Sigmoid colon (tissue), 6 donors: ENCODE measurements at regions not wholly inside any gene's neighbourhood (a gene's known extent, or its start where the extent isn't known, plus 50 kb on each side); places are given as distances from the start of the nearest gene placed in this dataset.
A peak's percentile ranks its signal among the peaks of the same experiment; 100 is the strongest.

Source experiments
- DNase-seq: peaks from one replicate; pipeline ENCODE4 v3.0.0-alpha.2; 2019
- H3K27ac ChIP-seq, 4 donors: fragments of 200-600 bp; sonication (generic); one replicate each; pipeline ENCODE4 v1.5.1; 2016 to 2019; ENCODE audit warnings: mild to moderate bottlenecking in 1 of 4
- H3K27me3 ChIP-seq, 3 donors: fragments of 200-600 bp; sonication (generic); one replicate each; pipeline ENCODE4 v1.5.1; 2019; ENCODE audit warnings: mild to moderate bottlenecking in 1 of 3
- H3K36me3 ChIP-seq, 4 donors: fragments of 200-600 bp; sonication (generic); one replicate each; pipeline ENCODE4 v1.5.1; 2016 to 2019
- H3K4me1 ChIP-seq, 4 donors: fragments of 200-600 bp; sonication (generic); one replicate each; pipeline ENCODE4 v1.5.1; 2017 to 2019
- H3K4me3 ChIP-seq, 4 donors: fragments of 200-600 bp; sonication (generic); one replicate each; pipeline ENCODE4 v1.5.1; 2017 to 2019; ENCODE audit warnings: mild to moderate bottlenecking in 2 of 4, moderate library complexity in 1 of 4
- H3K9me3 ChIP-seq, 4 donors: fragments of 200-600 bp in 3 of 4; sonication (generic) in 3 of 4; one replicate each; pipeline versions ENCODE4 v1.5.1 to v1.6.1; 2013 to 2019
- EP300 ChIP-seq, 4 donors: sonication (generic); formaldehyde crosslinking; IDR thresholded peaks; one replicate each; pipeline ENCODE4 v1.6.1; 2017; ENCODE audit warnings: antibody characterized with exemption in 4 of 4
- POLR2A ChIP-seq, 2 donors: fragments of 450-650 bp; IDR thresholded peaks; one replicate each; pipeline ENCODE4 v1.6.1; 2016; ENCODE audit warnings: antibody characterized with exemption in 2 of 2, mild to moderate bottlenecking in 2 of 2, moderate library complexity in 2 of 2
- POLR2AphosphoS5 ChIP-seq, 4 donors: sonication (generic); formaldehyde crosslinking; IDR thresholded peaks; one replicate each; pipeline ENCODE4 v1.6.1; 2017; ENCODE audit warnings: antibody characterized with exemption in 4 of 4
- WGBS, 2 donors: extraction: QIAGEN DNeasy Blood & Tissue Kit; methylation state at CpG; one replicate each; pipeline ENCODE4 v1.1.7; 2013; 5-methylcytosine and 5-hydroxymethylcytosine counted together
- intact Hi-C: fragments of 100-400 bp; cut with DNase I; formaldehyde crosslinking; loops from one replicate; pipeline ENCODE4 v1.15.1; 2023
- TF ChIP-seq, protein P1 (sequence below), 4 experiments: fragments of 450-650 bp in 3 of 4; fragments of 200-600 bp in 1 of 4; IDR thresholded peaks; one replicate each; pipeline ENCODE4 v1.5.1; 2016 to 2019; ENCODE audit warnings: antibody characterized with exemption in 4 of 4, mild to moderate bottlenecking in 3 of 4, moderate library complexity in 2 of 4
- donor health status: healthy with polysubstance abuse.
- donor health status: healthy.

DNA sequence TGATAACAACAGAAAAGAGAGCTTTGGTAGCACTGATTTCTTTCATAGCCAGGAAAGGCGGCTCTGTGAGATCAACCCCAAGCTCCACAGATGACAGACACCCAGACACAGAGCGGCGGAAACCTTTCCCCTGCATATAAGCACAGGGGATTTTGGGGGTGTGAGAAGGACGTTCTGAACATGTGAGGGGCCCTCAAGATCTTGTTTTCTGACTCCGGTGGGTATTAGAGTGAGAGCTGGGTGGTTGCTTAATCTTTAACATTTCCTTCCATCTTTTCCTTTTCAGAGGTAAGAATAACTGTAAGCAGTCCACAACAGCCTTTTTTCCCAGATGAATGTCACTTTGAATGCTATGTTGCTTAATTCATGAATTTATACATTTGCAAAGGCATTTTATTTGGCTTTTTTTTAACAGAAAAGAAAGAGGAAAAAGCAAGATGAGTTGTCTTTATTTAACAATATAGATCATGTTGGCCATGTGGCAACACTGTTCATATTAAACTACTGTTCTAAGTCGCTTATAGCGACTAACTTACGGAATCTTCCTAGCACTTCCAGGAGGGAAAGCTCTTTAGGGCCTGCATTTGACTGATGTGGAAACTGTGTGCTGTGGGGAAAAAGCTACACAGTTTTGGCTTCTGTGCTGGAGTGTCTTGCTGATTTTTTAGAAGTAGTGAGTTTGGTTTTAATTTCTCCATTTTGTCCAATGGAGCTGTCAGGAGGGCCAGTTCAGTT, 80.5 kb upstream of the NAA20 start:
- Histone ChIP-seq H3K4me3 (peak overlapping the region in 2 of 4 donors; percentile 22 to 26), H3K27ac (peak overlapping the region; percentile 1 to 79 (median 46)), H3K36me3 (peaks cover 0 to 21% (median 4%) of the 10 kb centered on the region in 4 donors), H3K9me3 (no peaks in the 10 kb centered on the region), H3K4me1 (peaks cover 0 to 33% (median 29%) of the 10 kb centered on the region in 4 donors), H3K27me3 (no peaks in the 10 kb centered on the region)
- no peak for TF ChIP-seq POLR2A (IDR thresholded peaks at IDR 0.05)
- no peak for TF ChIP-seq POLR2AphosphoS5 (IDR thresholded peaks at IDR 0.05)
- TF ChIP-seq EP300 (IDR thresholded peaks at IDR 0.05), result no peak
- TF ChIP-seq, protein P1, sequence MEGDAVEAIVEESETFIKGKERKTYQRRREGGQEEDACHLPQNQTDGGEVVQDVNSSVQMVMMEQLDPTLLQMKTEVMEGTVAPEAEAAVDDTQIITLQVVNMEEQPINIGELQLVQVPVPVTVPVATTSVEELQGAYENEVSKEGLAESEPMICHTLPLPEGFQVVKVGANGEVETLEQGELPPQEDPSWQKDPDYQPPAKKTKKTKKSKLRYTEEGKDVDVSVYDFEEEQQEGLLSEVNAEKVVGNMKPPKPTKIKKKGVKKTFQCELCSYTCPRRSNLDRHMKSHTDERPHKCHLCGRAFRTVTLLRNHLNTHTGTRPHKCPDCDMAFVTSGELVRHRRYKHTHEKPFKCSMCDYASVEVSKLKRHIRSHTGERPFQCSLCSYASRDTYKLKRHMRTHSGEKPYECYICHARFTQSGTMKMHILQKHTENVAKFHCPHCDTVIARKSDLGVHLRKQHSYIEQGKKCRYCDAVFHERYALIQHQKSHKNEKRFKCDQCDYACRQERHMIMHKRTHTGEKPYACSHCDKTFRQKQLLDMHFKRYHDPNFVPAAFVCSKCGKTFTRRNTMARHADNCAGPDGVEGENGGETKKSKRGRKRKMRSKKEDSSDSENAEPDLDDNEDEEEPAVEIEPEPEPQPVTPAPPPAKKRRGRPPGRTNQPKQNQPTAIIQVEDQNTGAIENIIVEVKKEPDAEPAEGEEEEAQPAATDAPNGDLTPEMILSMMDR (IDR thresholded peaks at IDR 0.05), result no peak
- no peak for DNase-seq
- WGBS, 2 donors, result 72 to 83% methylated on average over 8 of the region's 8 CpGs
- intact Hi-C loops, result loop anchor here (5.0 kb wide), 1 partner anchor 36 kb away; no protein-coding TSS in a partner anchor

DNA sequence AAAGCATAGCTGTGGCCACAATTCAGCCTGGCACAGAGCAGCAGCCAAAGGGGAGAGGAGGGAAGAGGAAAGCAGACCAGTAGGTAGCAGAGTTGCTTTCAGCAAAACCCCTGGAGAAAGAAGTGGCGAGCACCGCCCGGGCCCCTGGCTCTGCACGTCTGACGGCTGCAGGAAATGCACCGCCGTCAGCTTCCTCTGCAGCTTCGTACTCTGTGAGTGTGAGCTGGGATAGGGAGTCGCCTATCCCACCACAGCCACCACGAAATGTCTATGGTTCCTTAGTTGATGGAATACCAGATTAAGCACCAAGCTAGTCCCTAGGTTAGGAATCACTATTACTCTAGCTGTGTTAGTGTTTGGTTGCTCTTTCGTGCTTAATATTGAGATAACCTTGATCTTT, 79.9 kb upstream of the NAA20 start:
- Histone ChIP-seq H3K4me3 (peak overlapping the region in 2 of 4 donors; percentile 2 to 22), H3K4me1 (peaks cover 0 to 27% (median 23%) of the 10 kb centered on the region in 4 donors), H3K36me3 (peaks cover 0 to 21% (median 4%) of the 10 kb centered on the region in 4 donors), H3K27ac (peak overlapping the region; percentile 1 to 79 (median 46)), H3K27me3 (no peaks in the 10 kb centered on the region), H3K9me3 (no peaks in the 10 kb centered on the region)
- WGBS, 2 donors, result 42 to 72% methylated on average over 11 of the region's 11 CpGs
- TF ChIP-seq POLR2A (IDR thresholded peaks at IDR 0.05) (no peak), POLR2AphosphoS5 (IDR thresholded peaks at IDR 0.05) (peak in 3 of 4 donors; percentile 33 to 56 (median 55))
- intact Hi-C loops, result loop anchor here (5.0 kb wide), 1 partner anchor 35 kb away; no protein-coding TSS in a partner anchor
- DNase-seq, result no peak

DNA sequence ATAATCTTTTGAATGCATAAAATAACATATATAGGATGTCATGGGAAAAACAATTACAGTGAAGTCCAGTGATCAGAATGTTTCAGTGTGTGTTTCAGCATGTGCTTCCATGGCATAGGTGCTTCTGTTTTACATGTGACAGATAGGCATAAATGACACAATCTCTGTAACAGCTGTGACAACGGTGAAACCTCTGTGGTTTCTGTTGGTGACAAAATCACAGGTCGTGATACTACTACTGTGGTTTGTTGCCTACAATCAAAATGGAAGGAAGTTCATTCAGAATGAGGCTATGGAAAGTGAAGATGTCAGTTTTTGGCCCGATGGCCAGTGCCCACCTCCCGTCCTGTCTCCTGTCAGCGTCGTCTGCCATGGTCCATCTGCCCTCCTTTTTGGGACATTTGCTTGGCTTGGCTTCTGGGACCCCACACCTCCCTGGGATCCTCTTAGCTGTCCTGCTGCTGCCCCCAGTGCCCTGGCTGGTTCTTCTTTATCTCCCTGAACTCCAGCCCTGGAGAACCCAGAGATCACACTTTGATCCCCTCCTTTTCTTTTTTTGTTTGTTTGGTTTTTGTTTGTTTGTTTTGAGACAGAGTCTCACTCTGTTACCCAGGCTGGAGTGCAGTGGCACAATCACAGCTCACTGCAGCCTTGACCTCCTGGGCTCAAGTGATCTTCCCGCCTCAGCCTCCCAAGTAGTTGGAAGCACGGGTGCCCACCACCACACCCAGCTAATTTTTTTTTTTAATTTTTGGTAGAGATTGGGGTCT, 79.3 kb upstream of the NAA20 start:
- DNase-seq, result no peak

DNA sequence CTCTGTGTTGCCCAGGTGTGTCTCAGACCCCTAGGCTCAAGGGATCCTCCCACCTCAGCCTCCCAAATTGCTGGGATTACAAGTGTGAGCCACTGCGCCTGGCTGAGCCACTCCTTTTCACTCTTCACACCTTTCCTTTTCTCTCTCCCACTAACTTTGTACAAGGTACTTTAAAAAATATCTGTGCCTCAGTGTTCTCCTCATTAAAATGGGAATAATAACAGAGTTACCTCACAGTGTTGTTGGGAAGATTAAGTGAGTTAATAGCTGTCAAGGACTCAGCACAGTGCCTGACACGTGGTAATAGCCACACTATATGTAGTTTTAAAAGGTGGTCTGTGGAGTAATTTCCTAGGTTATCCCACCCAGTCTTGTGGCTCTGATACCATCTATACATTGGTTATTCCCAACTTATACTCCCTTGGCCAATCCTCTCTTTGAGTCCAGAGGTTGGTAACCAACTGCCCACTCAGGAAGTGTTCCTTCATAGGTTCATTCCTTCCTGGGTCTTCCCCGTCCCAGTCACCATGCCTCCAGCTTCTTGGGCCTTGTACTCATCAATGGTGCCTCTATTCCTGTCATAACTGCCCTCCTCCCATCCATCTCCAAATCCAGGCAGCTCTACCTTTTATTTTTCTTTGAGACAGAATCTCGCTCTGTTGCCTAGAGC, 78.6 kb upstream of the NAA20 start:
- no peak for DNase-seq
- intact Hi-C loops, result loop anchor here (5.0 kb wide), 1 partner anchor 34 kb away; no protein-coding TSS in a partner anchor
- H3K27me3 ChIP-seq, result no peaks in the 10 kb centered on the region
- 94 to 96% methylated on average over 4 of the region's 4 CpGs for WGBS, 2 donors
- TF ChIP-seq POLR2A (IDR thresholded peaks at IDR 0.05) (no peak), EP300 (IDR thresholded peaks at IDR 0.05) (no peak), POLR2AphosphoS5 (IDR thresholded peaks at IDR 0.05) (no peak)
- TF ChIP-seq, protein P1 (IDR thresholded peaks at IDR 0.05), result no peak
- H3K36me3 ChIP-seq, result peaks cover 0 to 21% (median 4%) of the 10 kb centered on the region in 4 donors
- H3K9me3 ChIP-seq, result no peaks in the 10 kb centered on the region
- peak overlapping the region in 1 of 4 donors; percentile 79 for H3K27ac ChIP-seq
- no peak overlapping the region for H3K4me3 ChIP-seq
- peaks cover 0 to 14% (median 13%) of the 10 kb centered on the region in 4 donors for H3K4me1 ChIP-seq

More for the DNA sequence above, 79.3 kb upstream of the NAA20 start:
- Histone ChIP-seq H3K4me1 (peaks cover 0 to 21% (median 18%) of the 10 kb centered on the region in 4 donors), H3K9me3 (no peaks in the 10 kb centered on the region), H3K4me3 (no peak overlapping the region), H3K27me3 (no peaks in the 10 kb centered on the region), H3K27ac (peak overlapping the region in 2 of 4 donors; percentile 67 to 79), H3K36me3 (peaks cover 0 to 21% (median 4%) of the 10 kb centered on the region in 4 donors)
- no peak for TF ChIP-seq POLR2AphosphoS5 (IDR thresholded peaks at IDR 0.05)
- no peak for TF ChIP-seq EP300 (IDR thresholded peaks at IDR 0.05)
- TF ChIP-seq, protein P1 (IDR thresholded peaks at IDR 0.05), result no peak
- no peak for TF ChIP-seq POLR2A (IDR thresholded peaks at IDR 0.05)
- intact Hi-C loops, result loop anchor here (5.0 kb wide), 1 partner anchor 34 kb away; no protein-coding TSS in a partner anchor
- 63 to 80% methylated on average over 8 of the region's 8 CpGs for WGBS, 2 donors
